ENCODE measurements at regions not wholly inside any gene's neighbourhood (a gene's known extent, or its start where the extent isn't known, plus 50 kb on each side); places are given as distances from the start of the nearest gene placed in this dataset.

GRCh38 chr9:115194216-115194615 is 76.3 kb upstream of the TNC start:
- H3K36me3 ChIP-seq (ENCODE audit: control insufficient read depth in 1 of 2, insufficient read depth in 2 of 2, low read length in 2 of 2) = no peaks in the 10 kb centered on the region
- no peak overlapping the region for H3K9ac ChIP-seq (ENCODE audit: low read depth in 1 of 2, low read length in 2 of 2)
- H3K4me1 ChIP-seq (ENCODE audit: control insufficient read depth in 1 of 2, insufficient read depth in 2 of 2, low read length in 2 of 2) = peaks cover 0 to 8% of the 10 kb centered on the region in 2 donors
- no peak overlapping the region for H3K4me3 ChIP-seq (ENCODE audit: low read depth in 1 of 2, low read length in 2 of 2)
- peaks cover 4 to 5% of the 10 kb centered on the region in 2 donors for H3K9me3 ChIP-seq (ENCODE audit: control insufficient read depth in 1 of 2, low read length in 2 of 2)
- no peaks in the 10 kb centered on the region for H3K27me3 ChIP-seq (ENCODE audit: control insufficient read depth in 1 of 2, insufficient read depth in 2 of 2, low read length in 2 of 2)
- no peak overlapping the region for H3K27ac ChIP-seq (ENCODE audit: low read depth, low read length)

- Histone ChIP-seq H3K36me3 (ENCODE audit: control insufficient read depth in 1 of 2, insufficient read depth in 2 of 2, low read length in 2 of 2) (no peaks in the 10 kb centered on the region), H3K4me3 (ENCODE audit: low read depth in 1 of 2, low read length in 2 of 2) (no peak overlapping the region), H3K9me3 (ENCODE audit: control insufficient read depth in 1 of 2, low read length in 2 of 2) (peaks cover 2 to 4% of the 10 kb centered on the region in 2 donors), H3K9ac (ENCODE audit: low read depth in 1 of 2, low read length in 2 of 2) (no peak overlapping the region), H3K27me3 (ENCODE audit: control insufficient read depth in 1 of 2, insufficient read depth in 2 of 2, low read length in 2 of 2) (no peaks in the 10 kb centered on the region), H3K4me1 (ENCODE audit: control insufficient read depth in 1 of 2, insufficient read depth in 2 of 2, low read length in 2 of 2) (peaks cover 0 to 8% of the 10 kb centered on the region in 2 donors), H3K27ac (ENCODE audit: low read depth, low read length) (no peak overlapping the region)
Measured at GRCh38 chr9:115195912-115196311, 78.0 kb upstream of the TNC start.

GRCh38 chr9:115196919-115197318 is 79.0 kb upstream of the TNC start:
- Histone ChIP-seq H3K27ac (ENCODE audit: low read depth, low read length) (no peak overlapping the region), H3K9ac (ENCODE audit: low read depth in 1 of 2, low read length in 2 of 2) (no peak overlapping the region), H3K36me3 (ENCODE audit: control insufficient read depth in 1 of 2, insufficient read depth in 2 of 2, low read length in 2 of 2) (no peaks in the 10 kb centered on the region), H3K4me3 (ENCODE audit: low read depth in 1 of 2, low read length in 2 of 2) (no peak overlapping the region), H3K27me3 (ENCODE audit: control insufficient read depth in 1 of 2, insufficient read depth in 2 of 2, low read length in 2 of 2) (no peaks in the 10 kb centered on the region), H3K4me1 (ENCODE audit: control insufficient read depth in 1 of 2, insufficient read depth in 2 of 2, low read length in 2 of 2) (peaks cover 0 to 7% of the 10 kb centered on the region in 2 donors), H3K9me3 (ENCODE audit: control insufficient read depth in 1 of 2, low read length in 2 of 2) (peaks cover 2 to 4% of the 10 kb centered on the region in 2 donors)

- Histone ChIP-seq H3K27me3 (ENCODE audit: control insufficient read depth in 1 of 2, insufficient read depth in 2 of 2, low read length in 2 of 2) (no peaks in the 10 kb centered on the region), H3K9ac (ENCODE audit: low read depth in 1 of 2, low read length in 2 of 2) (no peak overlapping the region), H3K36me3 (ENCODE audit: control insufficient read depth in 1 of 2, insufficient read depth in 2 of 2, low read length in 2 of 2) (no peaks in the 10 kb centered on the region), H3K9me3 (ENCODE audit: control insufficient read depth in 1 of 2, low read length in 2 of 2) (peaks cover 2 to 4% of the 10 kb centered on the region in 2 donors), H3K27ac (ENCODE audit: low read depth, low read length) (no peak overlapping the region), H3K4me3 (ENCODE audit: low read depth in 1 of 2, low read length in 2 of 2) (no peak overlapping the region), H3K4me1 (ENCODE audit: control insufficient read depth in 1 of 2, insufficient read depth in 2 of 2, low read length in 2 of 2) (peaks cover 0 to 1% of the 10 kb centered on the region in 2 donors)
Measured at GRCh38 chr9:115198001-115198400, 80.0 kb upstream of the TNC start.

- no peaks in the 10 kb centered on the region for H3K27me3 ChIP-seq (ENCODE audit: control insufficient read depth in 1 of 2, insufficient read depth in 2 of 2, low read length in 2 of 2)
- H3K4me1 ChIP-seq (ENCODE audit: control insufficient read depth in 1 of 2, insufficient read depth in 2 of 2, low read length in 2 of 2) = no peaks in the 10 kb centered on the region
- H3K27ac ChIP-seq (ENCODE audit: low read depth, low read length) = no peak overlapping the region
- no peak overlapping the region for H3K9ac ChIP-seq (ENCODE audit: low read depth in 1 of 2, low read length in 2 of 2)
- no peak overlapping the region for H3K4me3 ChIP-seq (ENCODE audit: low read depth in 1 of 2, low read length in 2 of 2)
- H3K9me3 ChIP-seq (ENCODE audit: control insufficient read depth in 1 of 2, low read length in 2 of 2) = no peaks in the 10 kb centered on the region
- H3K36me3 ChIP-seq (ENCODE audit: control insufficient read depth in 1 of 2, insufficient read depth in 2 of 2, low read length in 2 of 2) = no peaks in the 10 kb centered on the region
Measured at GRCh38 chr9:115200711-115201505, 83.0 kb upstream of the TNC start.

- Histone ChIP-seq H3K36me3 (ENCODE audit: control insufficient read depth in 1 of 2, insufficient read depth in 2 of 2, low read length in 2 of 2) (no peaks in the 10 kb centered on the region), H3K9me3 (ENCODE audit: control insufficient read depth in 1 of 2, low read length in 2 of 2) (no peaks in the 10 kb centered on the region), H3K9ac (ENCODE audit: low read depth in 1 of 2, low read length in 2 of 2) (no peak overlapping the region), H3K4me3 (ENCODE audit: low read depth in 1 of 2, low read length in 2 of 2) (no peak overlapping the region), H3K27ac (ENCODE audit: low read depth, low read length) (no peak overlapping the region), H3K27me3 (ENCODE audit: control insufficient read depth in 1 of 2, insufficient read depth in 2 of 2, low read length in 2 of 2) (no peaks in the 10 kb centered on the region), H3K4me1 (ENCODE audit: control insufficient read depth in 1 of 2, insufficient read depth in 2 of 2, low read length in 2 of 2) (no peaks in the 10 kb centered on the region)
Measured at GRCh38 chr9:115202181-115202580, 84.2 kb upstream of the TNC start.

- H3K9me3 ChIP-seq (ENCODE audit: control insufficient read depth in 1 of 2, low read length in 2 of 2) = no peaks in the 10 kb centered on the region
- H3K27ac ChIP-seq (ENCODE audit: low read depth, low read length) = no peak overlapping the region
- no peak overlapping the region for H3K4me3 ChIP-seq (ENCODE audit: low read depth in 1 of 2, low read length in 2 of 2)
- H3K36me3 ChIP-seq (ENCODE audit: control insufficient read depth in 1 of 2, insufficient read depth in 2 of 2, low read length in 2 of 2) = no peaks in the 10 kb centered on the region
- H3K9ac ChIP-seq (ENCODE audit: low read depth in 1 of 2, low read length in 2 of 2) = no peak overlapping the region
- no peaks in the 10 kb centered on the region for H3K4me1 ChIP-seq (ENCODE audit: control insufficient read depth in 1 of 2, insufficient read depth in 2 of 2, low read length in 2 of 2)
- no peaks in the 10 kb centered on the region for H3K27me3 ChIP-seq (ENCODE audit: control insufficient read depth in 1 of 2, insufficient read depth in 2 of 2, low read length in 2 of 2)
Measured at GRCh38 chr9:115202960-115203751, 85.2 kb upstream of the TNC start.

- Histone ChIP-seq H3K27me3 (ENCODE audit: control insufficient read depth in 1 of 2, insufficient read depth in 2 of 2, low read length in 2 of 2) (no peaks in the 10 kb centered on the region), H3K4me3 (ENCODE audit: low read depth in 1 of 2, low read length in 2 of 2) (no peak overlapping the region), H3K36me3 (ENCODE audit: control insufficient read depth in 1 of 2, insufficient read depth in 2 of 2, low read length in 2 of 2) (no peaks in the 10 kb centered on the region), H3K27ac (ENCODE audit: low read depth, low read length) (no peak overlapping the region), H3K9ac (ENCODE audit: low read depth in 1 of 2, low read length in 2 of 2) (no peak overlapping the region), H3K4me1 (ENCODE audit: control insufficient read depth in 1 of 2, insufficient read depth in 2 of 2, low read length in 2 of 2) (no peaks in the 10 kb centered on the region), H3K9me3 (ENCODE audit: control insufficient read depth in 1 of 2, low read length in 2 of 2) (no peaks in the 10 kb centered on the region)
Measured at GRCh38 chr9:115204904-115205453, 87.0 kb upstream of the TNC start.

- H3K36me3 ChIP-seq (ENCODE audit: control insufficient read depth in 1 of 2, insufficient read depth in 2 of 2, low read length in 2 of 2) = no peaks in the 10 kb centered on the region
- no peak overlapping the region for H3K9ac ChIP-seq (ENCODE audit: low read depth in 1 of 2, low read length in 2 of 2)
- H3K27me3 ChIP-seq (ENCODE audit: control insufficient read depth in 1 of 2, insufficient read depth in 2 of 2, low read length in 2 of 2) = no peaks in the 10 kb centered on the region
- no peak overlapping the region for H3K4me3 ChIP-seq (ENCODE audit: low read depth in 1 of 2, low read length in 2 of 2)
- H3K4me1 ChIP-seq (ENCODE audit: control insufficient read depth in 1 of 2, insufficient read depth in 2 of 2, low read length in 2 of 2) = peaks cover 0 to 6% of the 10 kb centered on the region in 2 donors
- H3K9me3 ChIP-seq (ENCODE audit: control insufficient read depth in 1 of 2, low read length in 2 of 2) = no peaks in the 10 kb centered on the region
- no peak overlapping the region for H3K27ac ChIP-seq (ENCODE audit: low read depth, low read length)
Measured at GRCh38 chr9:115207003-115207836, 89.3 kb upstream of the TNC start.
